ENCODE measurements at regions not wholly inside any gene's neighbourhood (a gene's known extent, or its start where the extent isn't known, plus 50 kb on each side); places are given as distances from the start of the nearest gene placed in this dataset.

DNA sequence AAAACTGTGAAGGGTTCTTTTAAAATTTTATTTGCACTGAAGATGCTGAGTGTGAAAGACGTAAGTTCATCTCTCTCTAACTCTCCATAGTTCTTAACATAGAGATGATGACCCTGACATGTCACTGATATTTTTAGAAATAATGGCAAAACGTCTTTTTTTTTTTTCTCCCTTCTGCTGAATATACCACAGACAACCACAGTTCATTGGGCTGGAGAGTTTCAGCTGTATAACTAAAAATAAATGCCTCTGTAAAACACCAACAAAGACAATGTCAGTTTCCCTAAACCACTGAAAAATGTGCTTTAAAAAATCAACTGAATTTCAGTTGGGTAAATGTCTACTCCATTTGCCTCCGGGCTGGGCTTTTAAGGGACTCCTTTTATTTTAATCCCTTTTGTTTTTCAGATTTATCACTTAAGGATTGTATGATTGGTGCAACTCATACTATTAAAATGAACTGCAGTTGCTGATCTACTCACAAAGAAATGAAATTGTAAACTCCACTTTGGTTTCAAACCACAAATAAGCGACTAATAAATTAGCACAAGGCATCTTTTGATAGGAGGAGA is 830.9 kb upstream of the WWC1 start:
- intact Hi-C loops (cut with DNase I), result no loop called here
- Histone ChIP-seq H3K4me1 (no peaks in the 10 kb centered on the region), H3K36me3 (no peaks in the 10 kb centered on the region), H3K4me3 (no peak overlapping the region), H3K27me3 (no peaks in the 10 kb centered on the region), H3K9me3 (no peaks in the 10 kb centered on the region), H3K27ac (no peak overlapping the region)
- DNase-seq (no peak), ATAC-seq (no peak)
- TF ChIP-seq, protein P1, sequence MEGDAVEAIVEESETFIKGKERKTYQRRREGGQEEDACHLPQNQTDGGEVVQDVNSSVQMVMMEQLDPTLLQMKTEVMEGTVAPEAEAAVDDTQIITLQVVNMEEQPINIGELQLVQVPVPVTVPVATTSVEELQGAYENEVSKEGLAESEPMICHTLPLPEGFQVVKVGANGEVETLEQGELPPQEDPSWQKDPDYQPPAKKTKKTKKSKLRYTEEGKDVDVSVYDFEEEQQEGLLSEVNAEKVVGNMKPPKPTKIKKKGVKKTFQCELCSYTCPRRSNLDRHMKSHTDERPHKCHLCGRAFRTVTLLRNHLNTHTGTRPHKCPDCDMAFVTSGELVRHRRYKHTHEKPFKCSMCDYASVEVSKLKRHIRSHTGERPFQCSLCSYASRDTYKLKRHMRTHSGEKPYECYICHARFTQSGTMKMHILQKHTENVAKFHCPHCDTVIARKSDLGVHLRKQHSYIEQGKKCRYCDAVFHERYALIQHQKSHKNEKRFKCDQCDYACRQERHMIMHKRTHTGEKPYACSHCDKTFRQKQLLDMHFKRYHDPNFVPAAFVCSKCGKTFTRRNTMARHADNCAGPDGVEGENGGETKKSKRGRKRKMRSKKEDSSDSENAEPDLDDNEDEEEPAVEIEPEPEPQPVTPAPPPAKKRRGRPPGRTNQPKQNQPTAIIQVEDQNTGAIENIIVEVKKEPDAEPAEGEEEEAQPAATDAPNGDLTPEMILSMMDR (IDR thresholded peaks at IDR 0.05), result no peak

DNA sequence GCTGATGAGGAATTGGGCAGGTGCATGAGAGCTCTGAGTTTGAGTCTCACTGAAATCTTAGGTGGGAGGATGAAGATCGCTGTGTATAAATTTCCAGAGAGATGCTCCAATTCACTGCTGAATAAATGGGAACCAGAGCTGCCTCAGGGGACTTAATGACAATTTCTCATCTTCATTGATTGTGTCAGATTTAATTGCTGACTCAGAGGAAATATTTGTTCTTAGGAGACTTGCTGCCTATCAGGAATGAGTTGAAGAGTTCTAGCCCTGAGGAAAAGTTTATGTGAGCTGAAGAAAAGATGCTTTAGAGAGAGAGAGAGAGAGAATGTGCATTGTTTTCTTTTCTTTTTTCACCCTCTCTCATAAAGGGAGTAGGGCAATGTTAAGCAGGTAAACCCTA is 827.5 kb upstream of the WWC1 start:
- Histone ChIP-seq H3K4me3 (no peak overlapping the region), H3K4me1 (no peaks in the 10 kb centered on the region), H3K27ac (no peak overlapping the region), H3K9me3 (no peaks in the 10 kb centered on the region), H3K36me3 (no peaks in the 10 kb centered on the region), H3K27me3 (no peaks in the 10 kb centered on the region)
- intact Hi-C loops (cut with DNase I), result no loop called here
- ATAC-seq (no peak), DNase-seq (no peak)
- TF ChIP-seq, protein P1 (IDR thresholded peaks at IDR 0.05), result no peak

DNA sequence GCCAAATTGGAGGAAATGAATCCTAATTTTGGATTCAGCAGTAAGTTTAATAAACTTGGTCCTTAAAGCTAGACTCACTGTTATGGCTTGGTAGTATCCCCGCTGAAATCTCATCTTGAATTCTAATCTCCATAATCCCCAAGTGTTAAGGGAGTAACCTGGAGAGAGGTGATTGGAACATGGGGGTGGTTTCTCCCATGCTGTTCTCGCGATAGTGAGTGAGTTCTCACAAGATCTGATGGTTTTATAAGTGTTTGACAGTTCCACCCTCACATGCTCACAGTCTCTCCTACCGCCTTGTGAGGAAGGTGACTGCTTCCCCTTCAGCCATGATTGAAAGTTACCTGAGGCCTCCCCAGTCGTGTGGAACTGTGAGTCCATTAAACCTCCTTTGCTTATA is 824.5 kb upstream of the WWC1 start:
- H3K4me3 ChIP-seq, result no peak overlapping the region
- ATAC-seq, result no peak
- no peaks in the 10 kb centered on the region for H3K27me3 ChIP-seq
- no peak for DNase-seq
- H3K9me3 ChIP-seq, result no peaks in the 10 kb centered on the region
- H3K36me3 ChIP-seq, result no peaks in the 10 kb centered on the region
- intact Hi-C loops (cut with DNase I), result no loop called here
- H3K4me1 ChIP-seq, result no peaks in the 10 kb centered on the region
- no peak overlapping the region for H3K27ac ChIP-seq
- TF ChIP-seq, protein P1 (IDR thresholded peaks at IDR 0.05), result no peak

DNA sequence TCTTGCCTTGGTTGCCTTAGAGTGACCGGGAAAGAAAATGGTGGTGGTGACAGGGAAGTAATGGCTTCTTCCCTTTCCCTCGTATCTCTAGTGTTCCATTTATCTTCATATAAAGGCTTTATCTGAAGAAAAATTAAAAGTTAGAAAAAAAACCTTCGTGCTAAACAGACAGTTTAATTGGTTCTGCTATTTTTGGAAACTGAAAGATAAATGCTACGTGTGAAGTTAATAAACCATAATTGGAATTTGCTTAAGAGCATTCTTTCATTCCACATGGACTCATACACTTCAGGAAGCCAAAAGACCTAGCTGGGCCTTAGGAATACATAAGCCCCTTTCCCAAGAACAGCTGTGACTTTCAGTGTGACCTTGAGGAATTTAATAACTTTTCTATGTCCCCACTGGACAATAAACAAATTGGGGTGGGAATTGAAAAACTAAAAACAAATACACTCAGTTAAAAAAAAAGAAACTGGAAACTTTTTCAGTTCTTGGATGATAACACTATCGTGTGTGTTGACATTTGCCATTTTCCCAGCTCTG is 818.8 kb upstream of the WWC1 start:
- ATAC-seq, result no peak

DNA sequence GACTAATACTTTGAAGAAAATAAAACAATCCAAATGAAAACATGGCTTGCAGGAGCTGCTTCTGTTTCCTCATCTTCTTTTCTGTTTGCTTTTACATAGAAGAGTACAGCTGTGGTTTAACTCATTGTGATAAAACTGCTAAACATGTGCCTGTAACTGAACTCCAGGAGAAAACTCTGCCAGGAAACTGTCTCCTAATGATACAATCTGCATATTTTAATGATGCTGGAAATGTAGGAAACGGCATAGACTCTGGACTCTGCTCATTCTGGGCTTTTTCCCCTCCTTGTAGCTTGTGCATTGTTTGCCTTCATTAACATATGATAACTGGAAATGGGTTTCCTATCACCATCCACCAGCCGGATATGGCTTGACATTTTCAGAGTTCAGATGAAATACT is 813.3 kb upstream of the WWC1 start:
- Histone ChIP-seq H3K4me1 (no peaks in the 10 kb centered on the region), H3K27ac (no peak overlapping the region), H3K36me3 (no peaks in the 10 kb centered on the region), H3K9me3 (no peaks in the 10 kb centered on the region), H3K27me3 (no peaks in the 10 kb centered on the region), H3K4me3 (no peak overlapping the region)
- no peak for ATAC-seq
- intact Hi-C loops (cut with DNase I), result no loop called here
- TF ChIP-seq, protein P1 (IDR thresholded peaks at IDR 0.05), result no peak
- no peak for DNase-seq

More for the DNA sequence above, 818.8 kb upstream of the WWC1 start:
- DNase-seq, result no peak
- Histone ChIP-seq H3K4me3 (no peak overlapping the region), H3K27me3 (no peaks in the 10 kb centered on the region), H3K36me3 (no peaks in the 10 kb centered on the region), H3K9me3 (no peaks in the 10 kb centered on the region), H3K27ac (no peak overlapping the region), H3K4me1 (no peaks in the 10 kb centered on the region)
- TF ChIP-seq, protein P1 (IDR thresholded peaks at IDR 0.05), result no peak
- intact Hi-C loops (cut with DNase I), result no loop called here

DNA sequence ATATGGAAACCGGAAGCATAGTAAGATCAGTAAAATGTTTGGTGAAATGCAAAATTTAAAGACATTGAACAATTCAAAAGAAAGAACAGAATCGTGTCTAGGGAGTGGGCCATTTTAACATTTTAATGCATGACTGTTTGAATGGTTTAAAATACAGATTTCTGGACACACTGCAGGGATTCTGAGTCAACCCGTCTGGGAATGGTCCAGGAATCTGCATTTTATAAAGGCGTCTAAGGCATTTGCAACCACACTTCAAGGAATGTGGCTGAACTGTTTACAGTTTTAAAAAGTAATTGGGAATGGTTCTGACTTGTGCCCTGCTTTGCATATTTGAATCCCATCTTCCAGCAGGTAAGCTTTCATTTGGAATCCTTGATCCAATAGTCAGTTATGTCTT is 811.7 kb upstream of the WWC1 start:
- TF ChIP-seq, protein P1 (IDR thresholded peaks at IDR 0.05), result no peak
- H3K9me3 ChIP-seq, result no peaks in the 10 kb centered on the region
- H3K4me1 ChIP-seq, result no peaks in the 10 kb centered on the region
- no peak overlapping the region for H3K27ac ChIP-seq
- H3K36me3 ChIP-seq, result no peaks in the 10 kb centered on the region
- intact Hi-C loops (cut with DNase I), result no loop called here
- no peak for DNase-seq
- no peak overlapping the region for H3K4me3 ChIP-seq
- no peak for ATAC-seq
- H3K27me3 ChIP-seq, result no peaks in the 10 kb centered on the region

Measured in upper lobe of right lung (tissue), 1 donor.